ENCODE measurements at regions not wholly inside any gene's neighbourhood (a gene's known extent, or its start where the extent isn't known, plus 50 kb on each side); places are given as distances from the start of the nearest gene placed in this dataset.

- Histone ChIP-seq H3K27ac (ENCODE audit: low read depth in 1 of 2, low read length in 1 of 2) (no peak overlapping the region), H3K4me1 (ENCODE audit: control insufficient read depth in 5 of 5, insufficient read depth in 5 of 5, low read length in 5 of 5) (no peaks in the 10 kb centered on the region), H3K36me3 (ENCODE audit: control insufficient read depth in 4 of 4, insufficient read depth in 4 of 4, low read length in 4 of 4) (no peaks in the 10 kb centered on the region), H3K4me3 (no peak overlapping the region), H3K9ac (ENCODE audit: insufficient read depth in 1 of 2, low read length in 2 of 2) (no peak overlapping the region), H3K9me3 (ENCODE audit: control insufficient read depth in 4 of 4, insufficient read depth in 3 of 4, low read length in 3 of 4) (no peaks in the 10 kb centered on the region), H3K27me3 (ENCODE audit: control insufficient read depth in 3 of 3, insufficient read depth in 3 of 3, low read length in 2 of 3) (no peaks in the 10 kb centered on the region)
- DNase-seq (no peak), ATAC-seq (ENCODE audit: insufficient read depth, low FRiP score) (no peak)
- WGBS, 2 donors, result 56 to 60% methylated on average over 4 of the region's 4 CpGs
- TF ChIP-seq, protein P1, sequence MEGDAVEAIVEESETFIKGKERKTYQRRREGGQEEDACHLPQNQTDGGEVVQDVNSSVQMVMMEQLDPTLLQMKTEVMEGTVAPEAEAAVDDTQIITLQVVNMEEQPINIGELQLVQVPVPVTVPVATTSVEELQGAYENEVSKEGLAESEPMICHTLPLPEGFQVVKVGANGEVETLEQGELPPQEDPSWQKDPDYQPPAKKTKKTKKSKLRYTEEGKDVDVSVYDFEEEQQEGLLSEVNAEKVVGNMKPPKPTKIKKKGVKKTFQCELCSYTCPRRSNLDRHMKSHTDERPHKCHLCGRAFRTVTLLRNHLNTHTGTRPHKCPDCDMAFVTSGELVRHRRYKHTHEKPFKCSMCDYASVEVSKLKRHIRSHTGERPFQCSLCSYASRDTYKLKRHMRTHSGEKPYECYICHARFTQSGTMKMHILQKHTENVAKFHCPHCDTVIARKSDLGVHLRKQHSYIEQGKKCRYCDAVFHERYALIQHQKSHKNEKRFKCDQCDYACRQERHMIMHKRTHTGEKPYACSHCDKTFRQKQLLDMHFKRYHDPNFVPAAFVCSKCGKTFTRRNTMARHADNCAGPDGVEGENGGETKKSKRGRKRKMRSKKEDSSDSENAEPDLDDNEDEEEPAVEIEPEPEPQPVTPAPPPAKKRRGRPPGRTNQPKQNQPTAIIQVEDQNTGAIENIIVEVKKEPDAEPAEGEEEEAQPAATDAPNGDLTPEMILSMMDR (IDR thresholded peaks at IDR 0.05; ENCODE audit: control extremely low read depth, extremely low read depth), result no peak
Measured at GRCh38 chr4:57320849-57321248, 210.7 kb upstream of the IGFBP7 start.

- ATAC-seq (ENCODE audit: insufficient read depth, low FRiP score), result no peak
- DNase-seq, result no peak
- Histone ChIP-seq H3K9me3 (ENCODE audit: control insufficient read depth in 4 of 4, insufficient read depth in 3 of 4, low read length in 3 of 4) (no peaks in the 10 kb centered on the region), H3K36me3 (ENCODE audit: control insufficient read depth in 4 of 4, insufficient read depth in 4 of 4, low read length in 4 of 4) (no peaks in the 10 kb centered on the region), H3K27me3 (ENCODE audit: control insufficient read depth in 3 of 3, insufficient read depth in 3 of 3, low read length in 2 of 3) (no peaks in the 10 kb centered on the region), H3K27ac (ENCODE audit: low read depth in 1 of 2, low read length in 1 of 2) (no peak overlapping the region), H3K9ac (ENCODE audit: insufficient read depth in 1 of 2, low read length in 2 of 2) (no peak overlapping the region), H3K4me1 (ENCODE audit: control insufficient read depth in 5 of 5, insufficient read depth in 5 of 5, low read length in 5 of 5) (no peaks in the 10 kb centered on the region), H3K4me3 (no peak overlapping the region)
- WGBS, 2 donors, result 71 to 84% methylated on average over 3 of the region's 3 CpGs
- TF ChIP-seq, protein P1 (IDR thresholded peaks at IDR 0.05; ENCODE audit: control extremely low read depth, extremely low read depth), result no peak
Measured at GRCh38 chr4:57320217-57320616, 210.0 kb upstream of the IGFBP7 start.

- no peak for ATAC-seq (ENCODE audit: insufficient read depth, low FRiP score)
- DNase-seq, result no peak
- H3K4me3 ChIP-seq, result no peak overlapping the region
- H3K9me3 ChIP-seq (ENCODE audit: control insufficient read depth in 4 of 4, insufficient read depth in 3 of 4, low read length in 3 of 4), result no peaks in the 10 kb centered on the region
- no peak overlapping the region for H3K27ac ChIP-seq (ENCODE audit: low read depth in 1 of 2, low read length in 1 of 2)
- TF ChIP-seq, protein P1 (IDR thresholded peaks at IDR 0.05; ENCODE audit: control extremely low read depth, extremely low read depth), result no peak
- no peaks in the 10 kb centered on the region for H3K27me3 ChIP-seq (ENCODE audit: control insufficient read depth in 3 of 3, insufficient read depth in 3 of 3, low read length in 2 of 3)
- no peaks in the 10 kb centered on the region for H3K4me1 ChIP-seq (ENCODE audit: control insufficient read depth in 5 of 5, insufficient read depth in 5 of 5, low read length in 5 of 5)
- H3K9ac ChIP-seq (ENCODE audit: insufficient read depth in 1 of 2, low read length in 2 of 2), result no peak overlapping the region
- H3K36me3 ChIP-seq (ENCODE audit: control insufficient read depth in 4 of 4, insufficient read depth in 4 of 4, low read length in 4 of 4), result no peaks in the 10 kb centered on the region
- WGBS, 2 donors, result 78 to 91% methylated on average over 2 of the region's 2 CpGs
Measured at GRCh38 chr4:57318703-57319102, 208.5 kb upstream of the IGFBP7 start.

DNA sequence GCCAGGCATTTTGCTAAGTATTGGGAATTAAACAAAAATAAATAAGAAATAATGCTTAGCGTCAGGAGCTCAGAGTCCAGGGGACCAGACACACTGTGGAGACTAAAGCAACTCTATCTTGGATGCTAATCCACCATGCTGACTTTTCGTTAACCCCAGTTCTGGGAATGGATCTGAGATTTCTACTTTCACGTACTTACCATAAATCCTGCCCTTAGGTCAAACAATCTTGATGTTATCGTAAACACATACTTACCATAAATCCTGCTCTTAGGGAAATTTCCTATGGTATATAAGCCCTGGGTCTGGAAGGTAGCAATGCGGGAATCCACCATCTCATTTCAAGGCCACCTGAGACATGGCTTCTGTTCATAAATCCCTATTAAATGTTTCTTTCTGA, 204.5 kb upstream of the IGFBP7 start:
- TF ChIP-seq, protein P1 (IDR thresholded peaks at IDR 0.05; ENCODE audit: control extremely low read depth, extremely low read depth), result no peak
- Histone ChIP-seq H3K4me1 (ENCODE audit: control insufficient read depth in 5 of 5, insufficient read depth in 5 of 5, low read length in 5 of 5) (no peaks in the 10 kb centered on the region), H3K9me3 (ENCODE audit: control insufficient read depth in 4 of 4, insufficient read depth in 3 of 4, low read length in 3 of 4) (no peaks in the 10 kb centered on the region), H3K9ac (ENCODE audit: insufficient read depth in 1 of 2, low read length in 2 of 2) (no peak overlapping the region), H3K36me3 (ENCODE audit: control insufficient read depth in 4 of 4, insufficient read depth in 4 of 4, low read length in 4 of 4) (no peaks in the 10 kb centered on the region), H3K27ac (ENCODE audit: low read depth in 1 of 2, low read length in 1 of 2) (no peak overlapping the region), H3K4me3 (no peak overlapping the region), H3K27me3 (ENCODE audit: control insufficient read depth in 3 of 3, insufficient read depth in 3 of 3, low read length in 2 of 3) (no peaks in the 10 kb centered on the region)
- no peak for DNase-seq
- ATAC-seq (ENCODE audit: insufficient read depth, low FRiP score), result no peak
- WGBS, 2 donors, result 90 to 92% methylated on average over 5 of the region's 5 CpGs
